ELR (cell line): ENCODE measurements at regions not wholly inside any gene's neighbourhood (a gene's known extent, or its start where the extent isn't known, plus 50 kb on each side); places are given as distances from the start of the nearest gene placed in this dataset.
"Not testable (repeated sequence)": the region's sequence is repeated elsewhere in the genome, so short reads cannot be mapped to it uniquely, and the experiment has no call there.

Experiments used
- DNase-seq: peaks from one replicate; pipeline ENCODE4 v3.0.0-alpha.2; 2015; ENCODE audit warnings: low read depth

GRCh38 chr1:101152633-101153032 is 84.2 kb upstream of the S1PR1 start:
- no peak for DNase-seq

DNA sequence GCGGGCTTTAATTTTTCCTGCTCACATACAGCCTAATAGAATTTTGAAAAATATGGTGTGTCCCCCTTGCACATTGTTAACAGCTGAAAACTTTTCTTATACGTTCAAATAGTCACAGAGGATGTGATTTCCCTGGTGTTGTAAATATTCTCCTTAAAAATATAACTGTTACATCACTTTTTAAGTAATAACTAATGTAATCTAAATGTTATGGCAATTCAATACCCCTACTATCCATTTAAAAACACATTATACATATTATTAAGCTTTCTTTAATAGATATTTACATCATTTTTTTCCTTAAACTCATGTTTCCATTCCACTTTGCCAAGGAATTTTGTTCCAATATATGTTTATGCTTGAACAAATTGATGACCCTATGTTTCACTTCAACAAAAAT is 85.5 kb upstream of the S1PR1 start:
- DNase-seq = no peak

DNA sequence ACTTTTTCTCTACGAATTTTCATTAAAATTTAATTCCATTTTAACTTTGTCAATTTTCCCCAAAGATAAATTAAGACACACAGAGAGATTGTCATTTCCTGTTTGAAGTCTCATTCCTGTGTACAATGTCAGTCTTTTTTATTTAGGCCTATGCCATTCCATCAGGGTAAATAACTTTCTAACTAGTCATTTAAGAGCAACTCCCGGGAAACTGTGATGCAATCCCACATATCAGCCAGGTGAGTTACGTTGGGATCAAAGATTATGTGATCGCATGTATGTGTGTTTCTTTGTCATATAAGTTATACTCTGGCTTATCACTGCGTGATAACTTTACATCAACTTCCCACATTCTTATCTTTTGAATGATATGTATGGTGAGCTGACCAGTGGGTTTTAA is 86.1 kb upstream of the S1PR1 start:
- DNase-seq = peak; percentile 86

GRCh38 chr1:101150266-101150665 is 86.6 kb upstream of the S1PR1 start:
- no peak for DNase-seq

DNA sequence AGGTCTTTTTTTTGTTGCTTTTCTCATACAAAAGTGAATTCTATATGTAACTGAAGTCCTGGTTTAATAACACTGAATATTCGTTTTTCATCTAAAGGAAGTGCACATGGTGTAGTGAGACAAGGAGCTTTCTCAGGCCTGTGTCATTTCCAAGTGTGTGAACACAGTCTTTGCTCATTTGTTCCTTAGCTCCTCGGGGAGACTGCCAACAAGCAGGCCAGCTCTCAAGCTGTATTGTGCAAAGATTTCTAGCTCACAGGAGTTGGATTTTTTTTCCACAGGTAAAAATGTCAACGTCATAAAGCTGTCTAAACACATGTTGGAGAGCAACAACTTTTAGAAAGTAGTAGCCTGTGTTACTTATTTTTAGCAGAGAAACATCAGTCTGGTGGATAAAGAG is 87.8 kb upstream of the S1PR1 start:
- DNase-seq = peak; percentile 56

GRCh38 chr1:101147381-101147780 is 89.4 kb upstream of the S1PR1 start:
- DNase-seq = no peak

GRCh38 chr1:101145449-101145820 is 91.4 kb upstream of the S1PR1 start:
- no peak for DNase-seq

- DNase-seq = no peak
Measured at GRCh38 chr1:101144671-101145448, 92.0 kb upstream of the S1PR1 start.

DNA sequence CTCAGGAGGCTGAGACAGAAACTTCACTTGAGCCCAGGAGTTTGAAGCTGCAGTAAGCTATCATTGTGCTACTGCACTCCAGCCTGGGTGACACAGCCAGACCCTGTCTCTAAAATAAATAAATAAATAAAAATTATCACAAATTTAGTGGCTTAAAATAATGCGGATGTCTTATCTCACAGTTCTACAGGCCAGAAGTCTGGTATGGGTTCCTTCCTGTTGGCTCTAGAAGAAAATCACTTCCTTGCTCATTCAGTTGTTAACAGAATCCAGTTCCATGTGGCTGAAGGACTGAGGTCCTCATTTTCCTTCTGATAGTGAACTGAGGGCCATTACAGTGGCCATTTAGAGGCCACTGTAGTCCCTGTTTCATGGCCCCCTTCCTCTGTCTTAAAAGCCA is 94.6 kb upstream of the S1PR1 start:
- DNase-seq = no peak

DNA sequence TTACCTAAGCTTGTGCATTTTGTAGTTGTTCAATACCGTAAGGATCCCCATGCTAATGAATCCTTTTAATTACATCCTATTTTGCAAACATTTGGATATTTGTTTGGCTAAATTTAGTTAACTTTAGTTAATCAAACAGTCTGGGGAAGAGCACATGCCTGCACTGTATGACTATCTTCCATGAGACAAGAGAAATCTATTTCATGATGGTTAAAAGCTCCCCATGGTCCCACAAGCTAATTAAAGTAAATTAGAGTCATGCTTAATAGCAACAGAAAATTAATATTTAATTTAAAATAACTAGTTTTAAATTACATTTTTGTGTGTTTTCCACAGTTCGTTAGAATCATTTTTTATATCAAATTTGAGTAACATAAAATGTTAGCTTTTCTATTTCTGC is 95.4 kb upstream of the S1PR1 start:
- no peak for DNase-seq

DNA sequence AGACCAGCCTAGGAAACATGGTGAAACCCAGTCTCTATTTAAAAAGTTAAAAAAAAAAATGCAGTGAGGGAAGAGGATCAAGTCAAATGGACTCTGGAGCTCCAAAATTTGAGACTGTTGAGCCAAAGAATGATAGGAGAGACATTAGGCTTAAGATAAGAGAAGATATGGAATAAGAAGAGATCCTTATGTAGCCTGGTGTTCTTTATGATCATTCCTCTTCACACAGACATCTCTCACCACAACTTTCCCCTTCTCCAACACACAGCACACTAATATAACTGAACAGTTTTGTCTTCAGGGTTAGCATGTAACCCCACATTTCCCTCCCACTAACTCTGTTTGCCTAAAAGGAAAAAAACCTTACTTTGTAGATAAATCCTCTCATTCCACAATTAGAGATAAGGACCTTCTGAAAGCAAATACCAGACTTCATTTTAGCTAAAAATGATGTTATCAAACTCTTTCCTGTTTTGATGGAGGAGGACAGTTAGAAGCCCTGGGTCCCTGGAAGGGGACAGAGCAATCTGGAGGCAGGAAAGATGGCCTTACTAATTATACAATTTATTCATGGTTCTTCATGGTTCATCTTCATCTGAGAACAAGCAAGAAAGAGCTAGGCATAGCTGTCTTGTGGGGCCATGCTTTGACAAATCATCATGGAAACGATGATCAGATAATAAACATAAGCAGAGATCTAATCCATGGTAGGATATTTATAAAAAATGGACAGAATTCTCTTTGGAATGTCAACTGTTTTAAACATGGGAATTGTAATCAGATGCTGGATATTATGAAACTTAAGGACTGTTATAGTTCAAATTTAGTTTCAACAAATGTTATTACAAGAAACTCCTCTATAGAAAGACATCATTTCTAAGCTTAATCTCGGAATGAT is 96.7 kb upstream of the S1PR1 start:
- no peak for DNase-seq

- DNase-seq = no peak
Measured at GRCh38 chr1:101139130-101139529, 97.7 kb upstream of the S1PR1 start.

- peak; percentile 58 for DNase-seq
Measured at GRCh38 chr1:101137144-101138126, 99.4 kb upstream of the S1PR1 start.

DNA sequence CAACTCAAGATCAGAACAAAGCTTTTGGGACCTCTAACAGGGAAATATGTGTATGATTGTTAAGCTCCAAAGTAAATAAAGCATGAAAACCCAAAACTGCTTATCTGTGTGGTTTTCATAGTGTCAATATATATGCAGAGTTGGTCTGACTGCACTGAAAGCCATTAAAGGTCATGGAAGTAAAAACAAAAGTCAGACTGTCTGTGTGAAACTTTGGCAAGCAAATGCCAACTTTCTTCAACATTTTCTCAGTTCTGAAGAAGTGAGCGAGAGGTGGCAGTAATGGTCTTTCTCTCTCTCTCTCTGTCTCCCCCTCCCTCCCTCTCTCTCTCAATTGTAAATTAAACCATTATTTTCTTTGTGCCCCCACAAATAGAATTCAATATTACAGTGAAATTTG is 100.1 kb upstream of the S1PR1 start:
- DNase-seq = peak; percentile 46

- DNase-seq = no peak
Measured at GRCh38 chr1:101136271-101136670, 100.5 kb upstream of the S1PR1 start.

DNA sequence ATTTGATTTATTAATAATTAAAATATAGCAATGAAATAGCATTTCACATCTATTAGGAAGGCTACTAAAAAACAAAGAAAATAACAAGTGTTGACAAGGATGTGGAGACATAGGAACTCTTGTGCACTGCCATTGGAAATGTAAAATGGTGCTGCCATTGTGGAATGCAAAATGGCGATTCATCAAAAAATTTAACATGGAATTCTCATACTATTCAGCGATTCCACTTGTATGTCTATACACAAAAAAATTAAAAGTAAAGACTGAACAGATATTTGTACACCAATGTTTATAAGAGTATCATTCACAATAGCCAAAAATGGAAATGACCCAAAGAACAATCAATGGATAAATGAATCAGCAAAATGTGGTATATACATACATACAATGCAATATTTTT is 101.3 kb upstream of the S1PR1 start:
- no peak for DNase-seq

DNA sequence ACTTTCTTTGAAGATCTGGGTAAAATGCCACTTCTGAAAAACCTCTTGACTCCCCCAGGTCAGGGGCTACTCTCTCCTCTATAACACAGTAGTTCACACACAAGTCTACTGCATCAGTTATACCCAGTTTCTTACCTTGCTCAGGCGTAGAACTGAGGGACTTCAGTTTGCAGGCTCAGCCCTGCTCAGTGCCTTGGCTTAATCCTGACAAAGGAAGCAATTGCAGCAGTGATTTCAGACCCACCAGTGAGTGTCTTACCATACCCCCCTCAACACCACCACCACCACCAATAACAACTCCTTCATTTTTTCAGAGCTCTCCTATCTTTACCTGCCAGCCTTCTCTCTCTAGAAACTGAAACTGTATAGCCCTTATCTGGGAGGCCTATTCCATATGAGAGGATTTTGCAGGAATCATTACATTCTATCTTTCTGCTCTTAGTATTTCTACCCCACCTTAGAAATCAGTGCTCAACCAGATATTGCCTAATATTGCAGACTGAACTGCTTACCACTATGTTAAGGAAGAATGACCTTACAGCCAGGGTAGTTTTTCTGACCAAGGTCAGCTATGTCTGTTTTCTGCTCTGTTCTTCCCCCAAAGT is 105.5 kb upstream of the S1PR1 start:
- DNase-seq = peak; percentile 41

DNA sequence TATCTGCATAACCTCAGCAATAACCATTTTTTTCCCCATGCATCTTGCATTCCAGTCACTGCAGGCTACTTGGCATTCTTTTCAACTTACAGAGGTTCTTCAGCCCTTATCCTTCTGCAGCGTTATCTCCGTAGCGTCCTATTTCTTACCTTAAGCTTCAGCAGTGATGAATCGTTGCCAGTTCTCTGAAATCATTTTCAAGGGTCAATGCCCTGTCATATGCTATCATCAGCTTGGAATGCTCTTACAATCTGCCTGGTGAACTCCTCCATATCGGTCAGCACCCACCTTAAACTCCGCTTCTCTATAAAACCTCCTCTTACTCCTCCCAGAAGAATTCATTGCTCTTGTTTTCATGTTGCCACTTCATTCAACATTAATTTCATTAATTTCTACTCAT is 105.1 kb upstream of the DPH5 start:
- DNase-seq = peak; percentile 74

GRCh38 chr1:101128846-101129245 is 103.3 kb upstream of the DPH5 start:
- DNase-seq = no peak

DNA sequence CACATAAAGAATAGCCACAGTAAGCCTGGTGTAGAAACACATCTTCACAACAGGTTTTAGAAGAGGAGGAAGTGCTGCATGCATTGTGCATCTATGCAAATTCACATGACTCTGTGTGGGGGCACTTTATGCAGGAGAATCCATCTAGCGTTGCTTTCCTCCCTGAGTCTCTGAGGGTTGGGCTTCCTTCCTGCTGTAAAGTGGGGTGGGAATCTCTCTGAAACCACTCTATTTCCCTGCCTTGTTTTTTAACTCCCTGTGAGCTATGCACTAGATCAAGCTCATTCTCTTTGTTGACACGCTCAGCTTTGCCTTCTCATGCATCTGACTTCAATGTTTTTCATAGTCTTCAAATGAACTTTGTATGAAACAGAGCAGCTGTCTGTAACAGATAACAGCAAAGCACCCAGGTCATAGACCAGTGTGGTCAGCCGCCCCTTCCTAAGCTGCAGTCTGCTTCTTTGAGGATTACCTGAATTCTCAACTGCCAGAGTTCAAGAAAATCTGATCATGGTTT is 102.7 kb upstream of the DPH5 start:
- no peak for DNase-seq

DNA sequence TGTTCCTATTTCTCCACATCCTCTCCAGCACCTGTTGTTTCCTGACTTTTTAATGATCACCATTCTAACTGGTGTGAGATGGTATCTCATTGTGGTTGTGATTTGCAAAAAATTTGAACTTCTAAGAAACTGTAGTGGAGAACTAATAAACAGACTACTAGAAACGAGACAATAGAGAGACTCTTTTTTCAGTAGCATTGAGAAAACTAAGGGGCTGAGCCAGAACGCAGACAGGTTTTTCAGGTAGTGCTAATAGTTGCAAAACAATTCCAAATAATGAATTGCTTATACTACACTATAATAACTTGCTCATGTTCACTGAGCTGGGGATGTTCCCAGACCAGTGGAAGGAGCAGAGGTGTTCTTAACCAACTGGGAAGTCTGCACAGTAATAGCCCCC is 98.8 kb upstream of the DPH5 start:
- DNase-seq = no peak

- DNase-seq = not testable (repeated sequence)
Measured at GRCh38 chr1:101123904-101124303, 98.3 kb upstream of the DPH5 start.
